ENCODE measurements at regions not wholly inside any gene's neighbourhood (a gene's known extent, or its start where the extent isn't known, plus 50 kb on each side); places are given as distances from the start of the nearest gene placed in this dataset.

- no peak for DNase-seq
Measured at GRCh38 chr4:104969394-104970082, 177.1 kb upstream of the TET2 start.

DNA sequence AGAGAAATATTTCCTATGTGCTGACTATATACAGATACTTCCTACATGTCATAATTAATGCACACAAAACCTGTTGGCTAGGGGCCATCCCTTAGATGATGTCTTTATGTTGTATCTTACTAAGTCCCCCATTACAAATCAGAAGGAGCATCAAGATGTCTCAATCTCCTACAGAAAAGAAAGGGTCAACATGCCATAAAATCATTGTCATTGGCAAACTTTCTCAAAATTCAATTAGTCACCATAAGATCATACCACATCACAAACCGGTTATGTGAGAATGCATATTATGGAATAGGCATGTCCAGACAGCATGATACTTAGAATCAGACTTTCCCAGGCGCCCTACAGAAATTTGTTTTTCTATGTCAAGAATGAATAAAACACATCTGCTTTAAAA, 175.2 kb upstream of the TET2 start:
- no peak for DNase-seq

GRCh38 chr4:104973708-104974107, 173.0 kb upstream of the TET2 start:
- no peak for DNase-seq

GRCh38 chr4:104975617-104976016, 171.1 kb upstream of the TET2 start:
- no peak for DNase-seq

GRCh38 chr4:104976262-104976661, 170.4 kb upstream of the TET2 start:
- DNase-seq, result no peak

GRCh38 chr4:104979083-104979760, 167.5 kb upstream of the TET2 start:
- no peak for DNase-seq

- DNase-seq, result no peak
Measured at GRCh38 chr4:104983615-104984179, 163.0 kb upstream of the TET2 start.

DNA sequence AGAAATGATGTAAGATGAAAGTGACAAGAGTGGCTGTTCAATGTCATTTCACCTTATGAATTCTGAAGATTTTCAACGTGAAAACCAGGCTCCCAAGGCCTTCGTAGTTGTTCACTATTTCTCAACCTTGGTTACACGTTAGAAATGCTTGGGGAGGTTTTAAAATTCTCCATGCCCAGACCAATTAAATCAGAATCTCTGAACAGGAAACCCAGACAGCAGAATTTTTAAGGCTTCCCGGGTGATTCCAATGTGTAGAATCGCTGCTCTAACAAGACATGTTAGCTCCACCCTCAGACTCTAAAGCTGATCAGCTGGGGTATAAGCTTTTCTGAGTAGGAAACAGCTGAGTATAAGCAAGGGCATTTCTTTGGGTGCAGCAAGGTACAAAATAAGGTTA, 160.4 kb upstream of the TET2 start:
- no peak for DNase-seq

DNA sequence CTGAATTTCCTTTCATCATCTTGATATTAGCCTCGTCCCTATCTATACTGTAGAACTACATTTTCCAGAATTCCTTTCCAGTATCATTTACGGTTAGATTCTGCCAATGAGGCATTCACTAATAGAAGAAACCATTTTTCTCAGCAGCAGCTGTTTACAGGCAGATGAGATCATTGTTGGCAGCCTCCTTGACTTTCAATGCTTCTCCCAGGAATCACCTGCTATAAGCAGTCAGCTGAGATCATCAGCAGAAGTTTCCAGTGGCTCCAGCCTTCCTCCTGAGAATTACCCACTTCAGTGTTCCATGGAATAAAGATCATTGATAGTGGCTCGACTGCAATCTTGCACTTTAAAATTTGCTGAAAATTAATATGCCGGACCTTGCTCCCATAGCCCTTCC, 157.3 kb upstream of the TET2 start:
- peak; percentile 72 for DNase-seq

DNA sequence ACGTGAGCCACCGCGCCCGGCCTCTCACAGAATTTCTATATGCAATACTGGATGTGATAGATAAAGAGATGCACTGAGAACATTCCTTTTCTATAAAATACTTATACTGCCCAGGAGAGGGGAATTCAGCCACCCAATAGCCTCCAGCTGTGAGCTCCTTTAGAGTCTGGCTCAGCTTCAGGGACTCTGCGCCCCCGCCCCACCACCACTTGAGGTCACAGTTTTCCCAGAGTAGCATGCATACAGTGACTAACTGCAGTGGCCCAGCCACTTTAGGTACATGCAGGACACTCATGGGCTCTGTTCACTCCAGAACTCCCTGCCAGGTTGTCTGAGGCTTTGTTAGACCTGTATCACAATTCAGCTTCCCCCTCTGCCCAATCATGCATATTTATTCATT, 144.4 kb upstream of the TET2 start:
- no peak for DNase-seq

DNA sequence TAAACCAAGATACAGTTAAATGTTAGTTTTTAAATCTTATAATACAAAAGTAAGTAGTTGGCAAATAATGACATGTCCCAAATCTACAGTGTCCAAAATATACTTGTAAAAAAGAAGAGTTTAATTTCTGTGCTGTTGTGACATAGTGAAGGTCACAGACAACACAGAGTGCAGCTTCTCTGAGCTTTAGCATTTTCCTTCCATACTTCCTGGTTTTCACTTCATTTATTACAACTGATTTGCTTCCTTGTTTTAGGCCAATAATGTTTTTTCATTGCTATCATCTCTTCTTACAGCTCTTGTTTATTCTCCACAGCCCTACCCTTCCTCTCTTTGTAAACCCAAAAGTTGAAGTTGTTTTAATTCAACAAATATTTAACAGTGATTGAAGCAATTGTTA, 132.4 kb upstream of the TET2 start:
- DNase-seq, result no peak

- DNase-seq, result no peak
Measured at GRCh38 chr4:105014635-105015034, 132.0 kb upstream of the TET2 start.

DNA sequence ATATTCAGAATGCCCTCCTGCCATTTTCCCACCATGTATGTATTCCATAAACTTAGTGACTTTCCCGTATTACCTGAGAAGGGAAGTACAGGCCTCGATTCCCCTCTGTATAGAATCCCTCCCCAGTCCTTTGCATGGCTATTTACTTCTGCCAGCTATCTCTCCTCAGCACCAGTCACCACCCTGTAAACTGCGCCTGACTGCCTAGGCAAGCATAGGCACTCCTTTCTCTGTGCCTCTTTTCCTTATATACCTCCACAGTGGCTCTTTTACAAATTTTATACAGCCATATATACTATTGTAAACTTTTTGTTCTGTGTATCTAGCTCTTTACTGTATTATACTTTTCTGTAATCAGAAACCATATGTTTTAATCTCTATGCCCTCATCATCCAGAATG, 130.9 kb upstream of the TET2 start:
- DNase-seq, result no peak

DNA sequence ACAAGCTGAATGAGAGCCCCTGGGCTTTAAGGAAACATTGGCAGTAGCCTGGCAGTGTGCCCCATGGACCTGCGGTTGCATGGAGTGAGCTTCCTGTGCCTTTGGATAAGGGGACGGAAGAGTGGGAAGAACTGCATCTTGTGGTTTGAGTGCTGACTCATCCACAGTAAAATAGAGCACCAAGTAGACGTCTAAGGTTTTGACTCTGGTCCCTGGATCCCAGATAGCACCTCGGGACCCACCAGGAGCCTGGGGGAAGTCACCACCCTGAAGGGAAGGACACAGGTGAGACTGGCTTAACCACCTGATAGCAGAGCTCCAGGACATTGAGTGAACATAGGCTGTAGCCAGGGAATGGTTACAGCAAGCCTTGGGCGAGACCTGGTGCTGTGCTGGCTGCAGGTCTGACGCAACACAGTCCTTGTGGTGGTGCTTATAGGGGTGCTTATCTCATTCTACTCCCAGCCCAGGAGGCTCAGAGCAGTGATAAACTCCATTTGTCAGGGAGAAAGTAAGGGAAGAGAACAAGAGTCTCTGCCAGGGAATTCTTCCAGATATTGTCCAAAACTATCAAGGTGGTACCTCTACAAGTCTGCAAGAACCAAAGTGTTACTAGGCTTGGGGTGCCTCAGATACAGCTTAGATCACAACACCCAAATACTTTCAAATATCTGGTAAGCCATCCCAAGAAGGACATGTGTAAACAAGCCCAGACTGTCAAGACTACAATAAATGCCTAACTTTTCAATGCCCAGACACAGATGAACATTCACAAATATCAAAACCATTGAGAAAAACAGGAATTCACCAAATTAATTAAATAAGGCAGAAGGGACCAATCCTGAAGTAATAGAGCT, 123.6 kb upstream of the TET2 start:
- no peak for DNase-seq

- DNase-seq, result no peak
Measured at GRCh38 chr4:105023668-105024055, 123.0 kb upstream of the TET2 start.

DNA sequence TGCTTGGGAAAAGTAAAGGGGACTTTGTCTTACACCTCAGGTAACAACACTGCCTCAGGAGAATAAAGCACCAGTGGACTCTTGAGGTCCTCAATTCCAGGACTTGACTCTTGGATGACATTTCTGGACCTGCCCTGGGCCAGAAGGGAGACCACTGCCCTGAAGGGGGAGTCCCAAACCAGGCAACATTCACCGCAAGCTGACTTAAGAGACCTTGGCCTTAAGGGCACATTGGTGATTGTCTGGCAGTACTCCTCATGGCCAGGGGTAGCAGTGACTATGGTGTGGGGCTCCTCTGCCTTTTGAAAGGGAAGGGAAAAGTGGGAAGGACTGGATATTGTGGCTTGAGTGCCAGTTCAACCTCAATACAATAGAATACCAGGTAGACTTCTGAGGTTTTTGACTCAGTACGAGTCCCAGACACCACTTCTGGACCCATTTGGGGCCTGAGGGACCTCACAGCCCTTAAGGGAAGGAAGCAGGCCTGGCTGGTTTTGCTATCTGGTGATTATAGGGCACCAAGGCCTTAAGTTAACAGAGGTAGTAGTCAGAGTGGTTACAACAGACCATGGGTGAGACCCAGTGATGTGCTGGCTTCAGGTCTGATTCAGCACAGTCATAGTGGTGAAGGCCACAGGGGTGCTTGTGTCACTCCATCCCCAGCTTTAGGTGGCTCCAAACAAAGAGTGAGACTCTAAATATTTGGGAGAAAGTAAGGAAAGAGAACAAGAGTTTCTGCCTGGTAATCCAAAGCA, 121.2 kb upstream of the TET2 start:
- DNase-seq, result no peak

GRCh38 chr4:105036991-105037390, 109.7 kb upstream of the TET2 start:
- no peak for DNase-seq

DNA sequence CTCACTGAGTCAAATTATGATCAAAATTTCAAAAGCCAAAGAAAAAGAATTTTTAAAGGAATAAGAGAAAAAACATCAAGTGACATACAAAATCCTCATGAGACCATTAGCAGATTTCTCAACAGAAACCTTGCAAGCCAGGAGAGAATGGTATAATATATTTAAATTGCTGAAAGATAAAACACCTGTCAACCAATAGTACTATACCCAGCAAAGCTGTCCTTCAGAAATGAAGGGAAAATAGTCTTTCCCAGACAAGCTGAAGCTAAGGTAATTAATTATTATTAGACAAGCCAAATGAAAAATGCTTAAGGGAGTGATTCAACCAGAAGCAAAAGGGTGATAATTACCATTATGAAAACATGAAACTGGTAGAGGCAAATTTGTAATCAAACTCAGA, 104.2 kb upstream of the TET2 start:
- DNase-seq, result no peak

DNA sequence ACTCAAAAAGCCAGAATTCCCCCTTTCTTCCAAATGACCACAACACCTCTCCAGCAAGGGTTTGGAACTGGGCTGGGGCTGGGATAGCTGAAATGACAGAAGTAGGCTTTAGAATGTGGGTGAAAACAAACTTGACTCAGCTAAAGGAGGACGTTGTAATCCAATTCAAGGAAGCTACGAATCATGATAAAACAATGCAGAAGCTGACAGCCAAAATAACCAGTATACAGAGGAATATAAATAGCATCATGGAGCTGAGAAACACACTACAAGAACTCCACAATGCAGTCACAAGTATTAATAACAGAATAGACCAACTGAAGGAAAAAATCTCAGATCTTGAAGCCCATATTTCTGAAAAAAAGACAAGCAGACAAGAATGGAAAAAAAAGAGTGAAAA, 95.8 kb upstream of the TET2 start:
- no peak for DNase-seq

GRCh38 chr4:105057370-105058105, 89.1 kb upstream of the TET2 start:
- DNase-seq, result no peak

GRCh38 chr4:105058177-105058812, 88.4 kb upstream of the TET2 start:
- no peak for DNase-seq

DNA sequence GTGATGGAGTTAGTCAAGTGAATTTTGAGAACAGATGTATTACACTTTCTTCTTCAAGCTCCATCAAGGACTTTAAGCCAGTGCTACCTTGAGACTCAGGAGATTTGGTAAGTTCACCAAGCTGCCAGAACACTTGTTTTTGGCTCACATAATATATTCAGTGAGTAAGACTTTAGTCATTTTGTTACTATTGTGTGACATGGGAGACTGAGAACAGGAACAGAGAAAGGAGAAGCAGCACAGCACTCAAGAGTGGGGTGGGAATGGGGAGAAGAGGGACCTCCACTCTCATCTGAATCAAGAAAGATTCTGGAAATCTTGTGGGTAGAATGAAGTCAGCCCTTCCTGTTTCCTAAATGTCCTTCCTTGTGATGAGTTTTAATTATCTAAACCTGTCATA, 87.3 kb upstream of the TET2 start:
- no peak for DNase-seq

Data from NCI-H69 (cell line).